BLaER1 treated with 17β-estradiol and CSF1 and Interleukin-3, amounts not matched to agents 10 nM and 100 nM (cell line): ENCODE measurements at regions not wholly inside any gene's neighbourhood (a gene's known extent, or its start where the extent isn't known, plus 50 kb on each side); places are given as distances from the start of the nearest gene placed in this dataset.

Source experiments
- H3K27ac ChIP-seq, 11 experiments: shearing (Covaris generic); formaldehyde crosslinking; 2 replicates each; pipeline ENCODE4 v1.8.1; 2022
- H3K27me3 ChIP-seq, 11 experiments: shearing (Covaris generic); formaldehyde crosslinking; 2 replicates each; pipeline ENCODE4 v1.8.1; 2022
- H3K36me3 ChIP-seq, 11 experiments: shearing (Covaris generic); formaldehyde crosslinking; 2 replicates each; pipeline ENCODE4 v1.8.1; 2022
- H3K4me1 ChIP-seq, 10 experiments: shearing (Covaris generic); formaldehyde crosslinking; 2 replicates each; pipeline ENCODE4 v1.8.1; 2022
- H3K4me2 ChIP-seq, 11 experiments: shearing (Covaris generic); formaldehyde crosslinking; 2 replicates each; pipeline ENCODE4 v1.8.1; 2022
- H3K4me3 ChIP-seq, 10 experiments: shearing (Covaris generic); formaldehyde crosslinking; 2 replicates each; pipeline ENCODE4 v1.8.1; 2022
- H3K9ac ChIP-seq, 11 experiments: shearing (Covaris generic); formaldehyde crosslinking; 2 replicates each; pipeline ENCODE4 v1.8.1; 2022
- H3K9me3 ChIP-seq, 11 experiments: shearing (Covaris generic); formaldehyde crosslinking; replicated peaks in 1 of 11; 2 replicates each; pipeline ENCODE4 v1.8.1; 2022
- H4K20me1 ChIP-seq, 11 experiments: shearing (Covaris generic); formaldehyde crosslinking; 2 replicates each; pipeline ENCODE4 v1.8.1; 2022
- Cebpa-rat ChIP-seq, 11 experiments: shearing (Covaris generic); IDR thresholded peaks; 2 replicates each; pipeline ENCODE4 v1.8.1; 2022

DNA sequence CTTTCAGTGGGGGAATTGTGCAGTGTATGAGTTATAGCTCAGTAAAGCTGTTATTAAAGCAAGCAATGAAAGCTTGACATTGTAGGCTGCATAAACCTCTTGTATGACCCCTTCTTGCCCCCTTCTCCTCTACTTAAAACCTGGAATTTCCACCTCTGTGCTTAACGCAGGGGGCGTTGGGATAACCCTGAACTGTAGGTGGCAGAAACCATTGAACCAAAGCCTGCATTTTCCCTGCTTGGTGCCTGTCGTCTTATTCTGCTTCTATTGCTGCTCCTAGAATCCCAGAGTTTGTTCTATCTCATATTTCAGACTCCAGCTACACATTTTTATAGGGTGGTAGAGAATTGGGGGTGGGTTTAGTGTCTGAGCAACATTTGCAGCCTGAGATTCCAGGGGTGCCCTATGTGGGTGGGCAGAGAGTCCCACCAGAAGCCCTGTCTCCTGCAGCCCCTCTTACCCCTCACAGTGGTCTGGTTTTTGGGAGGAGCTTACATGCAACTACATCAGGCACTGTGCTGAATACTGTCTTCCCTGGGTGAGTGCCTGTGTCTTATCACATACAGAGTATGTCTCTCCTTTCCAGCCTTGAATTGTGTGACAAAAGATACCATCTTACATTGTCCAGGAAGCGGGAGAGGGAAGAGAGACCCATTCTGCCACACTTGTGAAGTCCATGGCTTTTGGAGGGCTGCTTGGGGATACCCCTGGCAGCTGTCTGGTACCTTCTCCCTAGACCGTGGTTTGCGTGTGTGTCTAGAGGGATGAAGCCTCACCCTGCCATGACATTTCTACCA is 407.7 kb upstream of the EEF2KMT start:
- H3K36me3 ChIP-seq, result no peaks in the 10 kb centered on the region
- H3K4me1 ChIP-seq, result no peaks in the 10 kb centered on the region
- H4K20me1 ChIP-seq, result peaks cover 0 to 4% (median 0%) of the 10 kb centered on the region in 11 experiments; a peak in 1 of 22 replicates
- no peaks in the 10 kb centered on the region for H3K9me3 ChIP-seq
- H3K4me2 ChIP-seq, result no peak overlapping the region
- no peaks in the 10 kb centered on the region for H3K27me3 ChIP-seq
- no peak for TF ChIP-seq Cebpa-rat (IDR thresholded peaks at IDR 0.05)
- H3K27ac ChIP-seq, result no peak overlapping the region
- no peak overlapping the region for H3K9ac ChIP-seq
- H3K4me3 ChIP-seq, result no peak overlapping the region

- no peaks in the 10 kb centered on the region for H3K9me3 ChIP-seq
- H3K27ac ChIP-seq, result no peak overlapping the region
- no peak for TF ChIP-seq Cebpa-rat (IDR thresholded peaks at IDR 0.05)
- 0 out of 22 replicates have a peak, but pooled peaks cover 0 to 4% (median 0%) of the 10 kb centered on the region in 11 experiments for H4K20me1 ChIP-seq
- no peak overlapping the region for H3K4me2 ChIP-seq
- H3K36me3 ChIP-seq, result no peaks in the 10 kb centered on the region
- H3K27me3 ChIP-seq, result no peaks in the 10 kb centered on the region
- no peak overlapping the region for H3K4me3 ChIP-seq
- no peaks in the 10 kb centered on the region for H3K4me1 ChIP-seq
- no peak overlapping the region for H3K9ac ChIP-seq
Measured at GRCh38 chr16:5504064-5504781, 406.6 kb upstream of the EEF2KMT start.

DNA sequence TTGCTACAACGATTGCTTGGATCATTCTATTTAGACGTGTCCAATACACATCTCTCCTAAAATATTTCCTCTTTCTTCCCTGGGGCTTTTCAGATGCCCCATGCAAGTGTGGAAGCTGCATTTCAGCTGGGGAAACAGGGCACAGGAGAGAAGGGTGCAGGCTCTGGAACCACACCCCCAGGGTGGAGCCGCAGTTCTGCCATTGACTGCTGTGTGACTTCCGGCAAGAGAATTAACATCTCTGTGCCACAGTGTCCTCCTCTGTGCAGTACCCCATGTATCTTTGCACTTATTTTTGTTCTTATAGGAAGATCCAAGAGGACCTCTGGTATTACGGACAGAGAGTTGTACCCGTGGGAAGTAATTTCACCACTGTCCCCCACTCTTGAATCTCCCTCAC is 405.3 kb upstream of the EEF2KMT start:
- Histone ChIP-seq H3K9ac (no peak overlapping the region), H3K27me3 (no peaks in the 10 kb centered on the region), H3K9me3 (no peaks in the 10 kb centered on the region), H3K4me3 (no peak overlapping the region), H4K20me1 (peaks cover 0 to 10% (median 0%) of the 10 kb centered on the region in 11 experiments; a peak in 1 of 22 replicates), H3K4me1 (no peaks in the 10 kb centered on the region), H3K27ac (no peak overlapping the region), H3K36me3 (no peaks in the 10 kb centered on the region), H3K4me2 (no peak overlapping the region)
- no peak for TF ChIP-seq Cebpa-rat (IDR thresholded peaks at IDR 0.05)

DNA sequence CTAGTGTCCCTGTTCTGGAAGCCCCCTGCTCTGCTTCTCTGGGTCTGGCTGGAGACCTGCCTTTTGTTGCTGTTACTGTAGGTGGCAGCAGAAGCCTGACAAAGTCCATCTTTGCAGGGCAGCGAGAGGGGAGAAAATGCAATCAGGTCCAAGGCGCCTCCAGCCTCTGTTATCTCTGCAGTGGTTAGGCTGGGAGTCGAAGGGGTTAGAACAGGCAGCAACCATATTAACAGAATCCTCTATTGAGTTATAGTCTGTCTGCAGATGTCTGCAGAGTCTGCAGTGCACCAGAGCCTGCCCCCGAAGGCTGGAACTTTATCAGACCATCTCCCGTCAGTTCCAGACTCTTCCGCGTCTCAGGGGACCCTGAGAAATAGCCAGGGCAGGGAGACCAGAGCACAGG is 404.9 kb upstream of the EEF2KMT start:
- Histone ChIP-seq H3K9me3 (no peaks in the 10 kb centered on the region), H3K4me3 (no peak overlapping the region), H3K27ac (no peak overlapping the region), H3K4me1 (no peaks in the 10 kb centered on the region), H3K4me2 (no peak overlapping the region), H4K20me1 (peaks cover 0 to 10% (median 0%) of the 10 kb centered on the region in 11 experiments; a peak in 1 of 22 replicates), H3K27me3 (no peaks in the 10 kb centered on the region), H3K36me3 (no peaks in the 10 kb centered on the region), H3K9ac (no peak overlapping the region)
- TF ChIP-seq Cebpa-rat (IDR thresholded peaks at IDR 0.05), result no peak

GRCh38 chr16:5500526-5500925 is 402.9 kb upstream of the EEF2KMT start:
- H3K27me3 ChIP-seq, result no peaks in the 10 kb centered on the region
- no peak for TF ChIP-seq Cebpa-rat (IDR thresholded peaks at IDR 0.05)
- peaks cover 0 to 10% (median 0%) of the 10 kb centered on the region in 11 experiments; a peak in 1 of 22 replicates for H4K20me1 ChIP-seq
- H3K36me3 ChIP-seq, result no peaks in the 10 kb centered on the region
- no peak overlapping the region for H3K27ac ChIP-seq
- H3K9ac ChIP-seq, result no peak overlapping the region
- no peak overlapping the region for H3K4me3 ChIP-seq
- no peaks in the 10 kb centered on the region for H3K9me3 ChIP-seq
- no peak overlapping the region for H3K4me2 ChIP-seq
- no peaks in the 10 kb centered on the region for H3K4me1 ChIP-seq

GRCh38 chr16:5498562-5498961 is 401.0 kb upstream of the EEF2KMT start:
- Histone ChIP-seq H3K9ac (no peak overlapping the region), H3K4me3 (no peak overlapping the region), H3K36me3 (no peaks in the 10 kb centered on the region), H3K4me1 (no peaks in the 10 kb centered on the region), H3K27ac (no peak overlapping the region), H3K27me3 (no peaks in the 10 kb centered on the region), H3K4me2 (no peak overlapping the region), H4K20me1 (peaks cover 0 to 10% (median 0%) of the 10 kb centered on the region in 11 experiments; a peak in 1 of 22 replicates), H3K9me3 (no peaks in the 10 kb centered on the region)
- TF ChIP-seq Cebpa-rat (IDR thresholded peaks at IDR 0.05), result no peak

DNA sequence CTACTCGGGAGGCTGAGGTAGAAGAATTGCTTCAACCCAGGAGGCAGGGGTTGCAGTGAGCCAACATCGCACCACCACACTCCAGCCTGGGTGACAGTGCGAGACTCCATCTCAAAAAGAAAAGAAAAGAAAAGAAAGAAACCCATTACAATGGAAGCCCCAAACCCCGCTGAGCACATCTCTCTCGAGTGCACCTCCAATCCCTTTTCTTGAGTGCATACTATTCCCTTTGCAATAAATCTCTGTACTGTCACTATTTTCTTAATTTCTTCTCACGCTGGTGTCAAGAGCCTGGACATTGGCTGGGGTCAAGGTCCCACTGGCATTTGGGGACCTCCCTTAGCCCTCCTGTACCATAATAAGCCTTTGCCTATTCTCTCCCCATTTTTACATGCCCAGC is 398.4 kb upstream of the EEF2KMT start:
- Histone ChIP-seq H3K4me1 (no peaks in the 10 kb centered on the region), H3K36me3 (no peaks in the 10 kb centered on the region)

DNA sequence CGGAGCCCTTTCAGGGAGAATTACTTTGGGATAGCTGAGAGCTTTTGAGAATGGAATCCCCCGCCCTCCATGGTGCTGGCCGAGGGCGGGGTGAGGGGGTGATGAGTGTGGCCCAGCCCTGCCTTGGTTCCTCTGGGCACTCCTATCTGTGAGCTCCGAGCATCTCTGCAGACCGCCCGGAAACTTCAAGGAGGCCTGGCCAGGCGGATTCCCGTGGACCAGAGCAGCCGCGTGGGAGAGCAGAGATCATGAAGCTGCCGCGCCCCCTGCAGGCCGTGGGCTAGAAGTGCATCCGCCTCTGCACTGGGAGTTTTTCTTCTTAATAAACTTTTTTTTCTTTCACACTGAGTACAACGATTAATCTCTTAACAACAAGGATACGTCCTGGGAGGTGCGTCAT is 392.9 kb upstream of the EEF2KMT start:
- H3K4me2 ChIP-seq, result no peak overlapping the region
- H3K27ac ChIP-seq, result no peak overlapping the region
- H3K4me1 ChIP-seq, result no peaks in the 10 kb centered on the region
- no peaks in the 10 kb centered on the region for H3K9me3 ChIP-seq
- no peaks in the 10 kb centered on the region for H4K20me1 ChIP-seq
- TF ChIP-seq Cebpa-rat (IDR thresholded peaks at IDR 0.05), result no peak
- no peak overlapping the region for H3K9ac ChIP-seq
- no peaks in the 10 kb centered on the region for H3K27me3 ChIP-seq
- no peak overlapping the region for H3K4me3 ChIP-seq
- H3K36me3 ChIP-seq, result no peaks in the 10 kb centered on the region

More for the DNA sequence above, 398.4 kb upstream of the EEF2KMT start:
- no peak overlapping the region for H3K9ac ChIP-seq
- no peak overlapping the region for H3K27ac ChIP-seq
- H3K4me2 ChIP-seq, result no peak overlapping the region
- no peak overlapping the region for H3K4me3 ChIP-seq
- H3K9me3 ChIP-seq, result no peaks in the 10 kb centered on the region
- no peak for TF ChIP-seq Cebpa-rat (IDR thresholded peaks at IDR 0.05)
- no peaks in the 10 kb centered on the region for H3K27me3 ChIP-seq
- peaks cover 0 to 6% (median 0%) of the 10 kb centered on the region in 11 experiments; a peak in 1 of 22 replicates for H4K20me1 ChIP-seq

DNA sequence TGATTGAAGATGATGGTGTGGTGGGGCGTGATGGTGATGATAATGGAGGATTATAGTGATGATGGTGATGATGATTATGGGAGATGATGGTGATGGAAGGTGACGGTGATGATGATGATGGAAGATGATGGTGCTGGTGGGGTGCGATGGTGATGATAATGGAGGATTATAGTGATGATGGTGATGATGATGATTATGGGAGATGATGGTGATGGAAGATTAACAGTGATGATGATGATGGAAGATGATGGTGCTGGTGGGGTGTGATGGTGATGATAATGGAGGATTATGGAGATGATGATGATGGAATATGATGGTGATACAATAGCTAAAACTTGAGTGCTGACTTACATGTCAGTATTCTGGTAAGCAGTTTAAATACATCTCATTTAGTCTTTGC is 391.0 kb upstream of the EEF2KMT start:
- H4K20me1 ChIP-seq, result no peaks in the 10 kb centered on the region
- H3K27ac ChIP-seq, result no peak overlapping the region
- no peaks in the 10 kb centered on the region for H3K27me3 ChIP-seq
- H3K4me3 ChIP-seq, result no peak overlapping the region
- no peaks in the 10 kb centered on the region for H3K9me3 ChIP-seq
- H3K4me1 ChIP-seq, result no peaks in the 10 kb centered on the region
- no peak overlapping the region for H3K9ac ChIP-seq
- no peak for TF ChIP-seq Cebpa-rat (IDR thresholded peaks at IDR 0.05)
- H3K4me2 ChIP-seq, result no peak overlapping the region
- no peaks in the 10 kb centered on the region for H3K36me3 ChIP-seq
